Choroid plexus epithelial cell (primary cell): ENCODE measurements at regions not wholly inside any gene's neighbourhood (a gene's known extent, or its start where the extent isn't known, plus 50 kb on each side); places are given as distances from the start of the nearest gene placed in this dataset.

Experiments used
- DNase-seq: peaks from one replicate; pipeline ENCODE4 v3.0.0-alpha.2; 2010; ENCODE audit warnings: low read depth
- H3K4me3 ChIP-seq: 2 replicates; pipeline ENCODE4 v1.5.1; 2011; ENCODE audit warnings: low read depth, mild to moderate bottlenecking, control low read depth, low read length, moderate library complexity
- TF ChIP-seq, protein P1 (sequence below): conservative IDR thresholded peaks from 2 replicates; pipeline ENCODE4 v1.5.1; 2011; ENCODE audit warnings: low read depth, mild to moderate bottlenecking, control low read depth, inconsistent platforms, low read length, moderate library complexity

DNA sequence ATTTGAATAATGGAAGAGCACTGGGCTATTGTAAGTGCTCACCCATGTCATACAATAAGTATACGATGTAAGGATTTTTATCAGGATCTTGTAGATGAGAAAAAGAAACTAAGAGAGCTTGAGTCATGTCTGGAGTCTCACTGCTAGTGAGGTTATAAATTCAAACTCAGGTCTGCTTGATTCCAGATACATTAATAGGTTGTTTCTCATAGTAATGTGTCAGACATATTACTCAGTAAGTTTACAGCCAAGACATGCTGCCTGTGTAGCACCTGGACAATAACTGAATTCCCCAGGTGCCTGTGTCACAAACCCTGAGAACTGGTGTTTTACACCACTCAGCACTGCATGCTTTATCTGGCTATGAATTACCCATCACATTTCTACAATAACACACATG lies 216.9 kb upstream of the LRP1B start:
- H3K4me3 ChIP-seq = no peak overlapping the region
- DNase-seq = no peak
- TF ChIP-seq, protein P1, sequence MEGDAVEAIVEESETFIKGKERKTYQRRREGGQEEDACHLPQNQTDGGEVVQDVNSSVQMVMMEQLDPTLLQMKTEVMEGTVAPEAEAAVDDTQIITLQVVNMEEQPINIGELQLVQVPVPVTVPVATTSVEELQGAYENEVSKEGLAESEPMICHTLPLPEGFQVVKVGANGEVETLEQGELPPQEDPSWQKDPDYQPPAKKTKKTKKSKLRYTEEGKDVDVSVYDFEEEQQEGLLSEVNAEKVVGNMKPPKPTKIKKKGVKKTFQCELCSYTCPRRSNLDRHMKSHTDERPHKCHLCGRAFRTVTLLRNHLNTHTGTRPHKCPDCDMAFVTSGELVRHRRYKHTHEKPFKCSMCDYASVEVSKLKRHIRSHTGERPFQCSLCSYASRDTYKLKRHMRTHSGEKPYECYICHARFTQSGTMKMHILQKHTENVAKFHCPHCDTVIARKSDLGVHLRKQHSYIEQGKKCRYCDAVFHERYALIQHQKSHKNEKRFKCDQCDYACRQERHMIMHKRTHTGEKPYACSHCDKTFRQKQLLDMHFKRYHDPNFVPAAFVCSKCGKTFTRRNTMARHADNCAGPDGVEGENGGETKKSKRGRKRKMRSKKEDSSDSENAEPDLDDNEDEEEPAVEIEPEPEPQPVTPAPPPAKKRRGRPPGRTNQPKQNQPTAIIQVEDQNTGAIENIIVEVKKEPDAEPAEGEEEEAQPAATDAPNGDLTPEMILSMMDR = no peak

DNA sequence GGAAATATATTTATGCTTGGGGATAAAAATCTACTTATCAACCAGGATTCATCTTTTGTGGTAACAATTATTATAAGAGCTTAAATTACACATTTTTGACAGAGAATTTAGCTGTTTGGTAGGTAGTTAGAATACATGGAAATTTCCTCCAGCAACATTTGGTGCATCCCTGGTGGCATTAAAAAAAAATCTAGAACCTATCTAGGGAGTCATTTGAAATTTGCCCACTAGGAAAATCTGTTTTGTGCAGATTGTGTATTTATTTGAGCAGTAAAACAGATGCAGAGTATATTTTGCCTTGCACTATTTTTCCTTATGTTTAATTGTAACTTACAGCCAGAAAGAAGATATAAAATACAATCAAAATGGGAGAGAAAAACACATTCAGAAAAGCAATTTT lies 208.4 kb upstream of the LRP1B start:
- H3K4me3 ChIP-seq = no peak overlapping the region
- no peak for DNase-seq
- TF ChIP-seq, protein P1 = no peak

DNA sequence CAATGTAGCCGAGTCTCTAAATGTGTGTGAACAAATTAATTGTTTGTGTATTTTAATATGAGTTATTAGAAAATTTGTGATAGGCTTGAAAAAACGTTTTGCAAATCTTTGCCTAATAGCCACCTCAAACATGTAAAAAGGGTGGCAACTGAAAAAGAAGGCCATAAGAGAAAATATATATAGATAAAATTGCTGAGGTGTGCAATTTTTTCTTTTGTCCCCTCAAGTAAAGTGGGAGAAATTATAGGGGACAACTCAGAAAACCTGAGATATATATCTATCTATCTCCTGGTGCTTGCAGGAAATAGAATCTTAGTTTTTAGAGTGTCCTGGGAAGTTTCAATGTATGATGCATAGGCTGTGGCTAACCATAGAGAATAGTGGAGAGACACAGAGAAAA lies 201.4 kb upstream of the LRP1B start:
- TF ChIP-seq, protein P1 = no peak
- no peak overlapping the region for H3K4me3 ChIP-seq
- no peak for DNase-seq

DNA sequence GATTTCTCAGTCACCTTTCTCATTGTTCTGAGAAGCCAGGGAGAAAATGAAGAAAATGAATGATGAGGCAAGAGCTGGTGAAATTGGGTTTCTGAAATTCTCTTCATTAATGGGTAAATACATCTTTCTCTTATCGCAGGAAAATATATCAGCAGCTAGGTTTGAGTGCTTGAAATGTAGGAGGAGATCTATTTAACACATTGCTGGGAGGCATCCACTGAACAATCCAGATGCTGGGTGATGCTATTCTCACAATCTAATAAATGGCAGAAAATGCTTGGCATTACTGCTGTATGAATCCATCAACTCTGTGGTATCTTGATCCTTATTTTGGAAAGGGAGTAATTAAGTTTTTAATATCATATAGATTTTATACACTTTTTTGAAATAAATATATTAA lies 199.6 kb upstream of the LRP1B start:
- TF ChIP-seq, protein P1 = no peak
- no peak for DNase-seq
- no peak overlapping the region for H3K4me3 ChIP-seq

DNA sequence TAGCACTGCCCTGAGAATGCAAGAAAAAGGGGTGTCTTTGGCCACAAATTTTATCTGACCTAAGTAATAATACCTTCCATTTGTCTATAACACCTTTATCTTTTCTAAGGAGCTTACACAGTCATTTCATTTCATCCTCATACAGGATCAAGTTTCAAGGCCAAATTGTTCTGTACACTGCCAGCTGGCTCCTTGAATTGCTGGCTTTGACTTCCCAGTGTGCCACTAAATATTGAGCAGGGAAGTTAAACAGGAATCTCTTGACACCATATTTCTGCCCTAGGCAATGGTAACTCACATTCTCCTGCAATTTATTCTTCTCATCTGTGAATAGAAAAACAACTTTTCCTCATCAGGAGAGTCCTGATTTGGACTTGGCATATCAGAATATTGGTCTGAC lies 195.1 kb upstream of the LRP1B start:
- TF ChIP-seq, protein P1 = no peak
- no peak overlapping the region for H3K4me3 ChIP-seq
- DNase-seq = no peak

DNA sequence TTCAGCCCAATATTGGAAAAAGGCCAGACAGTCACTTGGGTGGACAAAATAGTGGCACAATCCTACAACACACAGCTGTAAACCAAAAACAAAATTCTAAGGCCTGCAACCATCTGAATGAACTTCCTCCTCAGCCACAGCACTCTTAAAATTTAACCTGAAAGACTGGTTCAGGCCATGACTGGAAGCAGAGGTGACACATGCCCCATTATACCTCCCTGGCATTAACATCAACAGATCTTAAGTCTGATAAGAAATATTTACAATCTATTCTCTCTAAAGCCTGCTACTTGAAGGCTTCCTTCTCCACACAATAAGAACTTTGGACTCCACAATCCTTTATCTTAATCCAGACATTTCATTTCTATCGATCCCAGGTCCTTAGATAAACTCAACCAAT lies 192.4 kb upstream of the LRP1B start:
- H3K4me3 ChIP-seq = no peak overlapping the region
- no peak for DNase-seq
- TF ChIP-seq, protein P1 = no peak

DNA sequence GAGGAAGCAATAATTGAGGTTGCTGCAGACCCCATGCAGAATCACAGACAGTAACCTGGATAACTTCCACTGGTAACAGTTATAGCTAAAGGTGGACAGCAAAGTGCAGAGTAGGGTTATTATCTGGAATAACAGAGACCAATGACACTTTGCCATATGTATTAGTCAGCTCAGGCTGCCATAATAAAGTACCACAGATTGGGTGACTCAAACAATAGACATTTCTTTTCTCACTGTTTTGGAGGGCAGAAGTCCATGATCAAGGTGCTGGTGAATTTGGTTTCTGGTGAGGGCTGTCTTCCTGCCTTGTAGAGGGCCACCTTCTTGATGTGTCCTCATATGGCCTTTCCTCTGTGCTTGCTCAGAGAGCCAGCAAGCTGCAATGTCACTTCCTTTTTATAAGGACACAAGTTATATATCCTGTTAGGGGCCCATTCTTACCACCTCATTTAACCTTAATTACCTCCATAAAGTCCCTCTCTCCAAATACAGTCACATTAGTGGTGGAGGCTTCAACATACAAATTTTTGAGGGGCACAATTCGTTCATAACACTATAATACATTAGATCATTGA lies 191.0 kb upstream of the LRP1B start:
- DNase-seq = no peak
- TF ChIP-seq, protein P1 = no peak
- H3K4me3 ChIP-seq = no peak overlapping the region
